Mammary epithelial cell (primary cell): ENCODE measurements at regions not wholly inside any gene's neighbourhood (a gene's known extent, or its start where the extent isn't known, plus 50 kb on each side); places are given as distances from the start of the nearest gene placed in this dataset.

Source experiments
- EZH2 ChIP-seq: IDR thresholded peaks from 2 replicates; pipeline ENCODE4 v1.6.1; 2012; ENCODE audit warnings: low read length, inconsistent platforms, borderline replicate concordance
- TF ChIP-seq, protein P1 (sequence below), 2 donors: IDR thresholded peaks in 1 of 2; conservative IDR thresholded peaks in 1 of 2; 2 replicates each; pipeline ENCODE4 v1.5.1; 2011 to 2012; ENCODE audit warnings: inconsistent platforms in 2 of 2, low read length in 2 of 2, mild to moderate bottlenecking in 2 of 2, control low read depth in 1 of 2, low read depth in 1 of 2; ENCODE audit not compliant: insufficient read depth in 1 of 2; ENCODE audit errors: extremely low read depth in 1 of 2

DNA sequence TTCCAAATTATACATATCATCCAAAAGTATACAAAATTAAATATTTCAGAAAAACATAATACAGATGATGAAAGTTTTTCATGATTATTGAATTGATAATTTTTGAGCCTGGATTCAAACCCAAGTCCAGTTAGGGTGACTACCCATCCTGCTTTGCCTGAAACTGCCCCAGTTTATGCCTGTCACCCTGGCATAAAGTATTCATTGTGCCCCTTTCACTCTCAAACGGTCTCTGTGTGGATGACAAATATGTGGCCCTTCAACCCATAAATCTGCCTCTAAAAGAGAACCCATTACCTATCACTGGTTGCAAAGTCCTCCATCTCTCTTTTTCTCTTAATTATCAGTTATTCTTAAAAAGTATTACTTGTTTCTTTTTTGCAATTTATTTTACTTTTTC, 553.7 kb upstream of the JARID2 start:
- TF ChIP-seq, protein P1, sequence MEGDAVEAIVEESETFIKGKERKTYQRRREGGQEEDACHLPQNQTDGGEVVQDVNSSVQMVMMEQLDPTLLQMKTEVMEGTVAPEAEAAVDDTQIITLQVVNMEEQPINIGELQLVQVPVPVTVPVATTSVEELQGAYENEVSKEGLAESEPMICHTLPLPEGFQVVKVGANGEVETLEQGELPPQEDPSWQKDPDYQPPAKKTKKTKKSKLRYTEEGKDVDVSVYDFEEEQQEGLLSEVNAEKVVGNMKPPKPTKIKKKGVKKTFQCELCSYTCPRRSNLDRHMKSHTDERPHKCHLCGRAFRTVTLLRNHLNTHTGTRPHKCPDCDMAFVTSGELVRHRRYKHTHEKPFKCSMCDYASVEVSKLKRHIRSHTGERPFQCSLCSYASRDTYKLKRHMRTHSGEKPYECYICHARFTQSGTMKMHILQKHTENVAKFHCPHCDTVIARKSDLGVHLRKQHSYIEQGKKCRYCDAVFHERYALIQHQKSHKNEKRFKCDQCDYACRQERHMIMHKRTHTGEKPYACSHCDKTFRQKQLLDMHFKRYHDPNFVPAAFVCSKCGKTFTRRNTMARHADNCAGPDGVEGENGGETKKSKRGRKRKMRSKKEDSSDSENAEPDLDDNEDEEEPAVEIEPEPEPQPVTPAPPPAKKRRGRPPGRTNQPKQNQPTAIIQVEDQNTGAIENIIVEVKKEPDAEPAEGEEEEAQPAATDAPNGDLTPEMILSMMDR (conservative IDR thresholded peaks at IDR 0.05 in 1 of 2, IDR thresholded peaks at IDR 0.05 in 1 of 2; ENCODE audit: extremely low read depth in 1 of 2, insufficient read depth in 1 of 2, low read depth in 1 of 2, low read length in 2 of 2), result no peak
- TF ChIP-seq EZH2, result no peak
